Astrocyte (in vitro differentiated cells and primary cell): ENCODE measurements at regions not wholly inside any gene's neighbourhood (a gene's known extent, or its start where the extent isn't known, plus 50 kb on each side); places are given as distances from the start of the nearest gene placed in this dataset.

Experiments used
- DNase-seq: peaks from one replicate; pipeline ENCODE4 v3.0.0-alpha.2; 2010; ENCODE audit warnings: low read depth
- FAIRE-seq: peaks from 2 replicates; lab custom pipeline; 2011; peaks lifted over from hg19 to GRCh38; lab: Jason Lieb, UNC
- H2AFZ ChIP-seq: 2 replicates; pipeline ENCODE4 v1.6.0; 2012; ENCODE audit warnings: low read depth, low read length, inconsistent platforms
- H3K27ac ChIP-seq: 2 replicates; pipeline ENCODE4 v1.5.1; 2011; ENCODE audit warnings: low read depth, low read length, inconsistent platforms
- H3K27me3 ChIP-seq: 2 replicates; pipeline ENCODE4 v1.6.0; 2011; ENCODE audit warnings: low read length, inconsistent platforms; ENCODE audit not compliant: insufficient read depth
- H3K36me3 ChIP-seq: 2 replicates; pipeline ENCODE4 v1.5.1; 2011; ENCODE audit warnings: low read length, inconsistent platforms; ENCODE audit not compliant: insufficient read depth
- H3K4me1 ChIP-seq: 2 replicates; pipeline ENCODE4 v1.5.1; 2011; ENCODE audit warnings: low read length, inconsistent platforms; ENCODE audit not compliant: insufficient read depth
- H3K4me2 ChIP-seq: 2 replicates; pipeline ENCODE4 v1.6.0; 2012; ENCODE audit warnings: low read length, inconsistent platforms
- H3K4me3 ChIP-seq: 2 replicates; pipeline ENCODE4 v1.5.1; 2011; ENCODE audit warnings: low read depth, mild to moderate bottlenecking, low read length, inconsistent platforms; ENCODE audit not compliant: insufficient read depth
- H3K79me2 ChIP-seq: 2 replicates; pipeline ENCODE4 v1.6.0; 2012; ENCODE audit warnings: mild to moderate bottlenecking, low read length, inconsistent platforms; ENCODE audit not compliant: insufficient read depth
- H3K9ac ChIP-seq: 2 replicates; pipeline ENCODE4 v1.6.0; 2012; ENCODE audit warnings: mild to moderate bottlenecking, low read length, inconsistent platforms
- H3K9me3 ChIP-seq: 2 replicates; pipeline ENCODE4 v1.5.1; 2012; ENCODE audit warnings: low read depth, mild to moderate bottlenecking, low read length, inconsistent platforms; ENCODE audit not compliant: insufficient read depth
- H4K20me1 ChIP-seq: 2 replicates; pipeline ENCODE4 v1.6.0; 2012; ENCODE audit warnings: low read length, inconsistent platforms; ENCODE audit not compliant: insufficient read depth
- H3K27ac Mint-ChIP-seq: one replicate; pipeline ENCODE4 v1.8.0; 2021; ENCODE audit warnings: mild to moderate bottlenecking, mixed read lengths; ENCODE audit not compliant: unreplicated experiment
- H3K27me3 Mint-ChIP-seq: one replicate; pipeline ENCODE4 v1.8.0; 2021; ENCODE audit warnings: low read depth, mixed read lengths; ENCODE audit not compliant: unreplicated experiment
- H3K36me3 Mint-ChIP-seq: one replicate; pipeline ENCODE4 v1.8.0; 2021; ENCODE audit warnings: low read depth, mixed read lengths; ENCODE audit not compliant: unreplicated experiment
- H3K4me1 Mint-ChIP-seq: one replicate; pipeline ENCODE4 v1.8.0; 2021; ENCODE audit warnings: low read depth, mixed read lengths; ENCODE audit not compliant: unreplicated experiment
- H3K4me3 Mint-ChIP-seq: one replicate; pipeline ENCODE4 v1.8.0; 2021; ENCODE audit warnings: mild to moderate bottlenecking, moderate library complexity, mixed read lengths; ENCODE audit not compliant: unreplicated experiment
- H3K9me3 Mint-ChIP-seq: one replicate; pipeline ENCODE4 v1.8.0; 2021; ENCODE audit warnings: mild to moderate bottlenecking, mixed read lengths; ENCODE audit not compliant: unreplicated experiment
- EZH2 ChIP-seq: IDR thresholded peaks from 2 replicates; pipeline ENCODE4 v1.6.1; 2012; ENCODE audit warnings: mild to moderate bottlenecking, low read length, inconsistent platforms; ENCODE audit not compliant: insufficient read depth
- TF ChIP-seq, protein P1 (sequence below): IDR thresholded peaks from 2 replicates; pipeline ENCODE4 v1.5.1; 2011; ENCODE audit warnings: low read depth, mild to moderate bottlenecking, inconsistent platforms, low read length, moderate library complexity; ENCODE audit not compliant: insufficient read depth

GRCh38 chr7:123305840-123306375 is 106.1 kb upstream of the SLC13A1 start:
- H3K4me3 Mint-ChIP-seq, result no peak overlapping the region
- Histone ChIP-seq H2AFZ (no peak overlapping the region), H3K9me3 (no peaks in the 10 kb centered on the region), H3K36me3 (no peaks in the 10 kb centered on the region), H3K79me2 (no peaks in the 10 kb centered on the region), H3K4me2 (no peak overlapping the region), H3K27ac (no peak overlapping the region), H3K9ac (no peak overlapping the region), H4K20me1 (no peaks in the 10 kb centered on the region), H3K4me3 (no peak overlapping the region), H3K27me3 (no peaks in the 10 kb centered on the region), H3K4me1 (no peaks in the 10 kb centered on the region)
- H3K27ac Mint-ChIP-seq, result no peak overlapping the region
- FAIRE-seq (no peak), DNase-seq (no peak)
- peaks cover 10% of the 10 kb centered on the region for H3K4me1 Mint-ChIP-seq
- TF ChIP-seq, protein P1, sequence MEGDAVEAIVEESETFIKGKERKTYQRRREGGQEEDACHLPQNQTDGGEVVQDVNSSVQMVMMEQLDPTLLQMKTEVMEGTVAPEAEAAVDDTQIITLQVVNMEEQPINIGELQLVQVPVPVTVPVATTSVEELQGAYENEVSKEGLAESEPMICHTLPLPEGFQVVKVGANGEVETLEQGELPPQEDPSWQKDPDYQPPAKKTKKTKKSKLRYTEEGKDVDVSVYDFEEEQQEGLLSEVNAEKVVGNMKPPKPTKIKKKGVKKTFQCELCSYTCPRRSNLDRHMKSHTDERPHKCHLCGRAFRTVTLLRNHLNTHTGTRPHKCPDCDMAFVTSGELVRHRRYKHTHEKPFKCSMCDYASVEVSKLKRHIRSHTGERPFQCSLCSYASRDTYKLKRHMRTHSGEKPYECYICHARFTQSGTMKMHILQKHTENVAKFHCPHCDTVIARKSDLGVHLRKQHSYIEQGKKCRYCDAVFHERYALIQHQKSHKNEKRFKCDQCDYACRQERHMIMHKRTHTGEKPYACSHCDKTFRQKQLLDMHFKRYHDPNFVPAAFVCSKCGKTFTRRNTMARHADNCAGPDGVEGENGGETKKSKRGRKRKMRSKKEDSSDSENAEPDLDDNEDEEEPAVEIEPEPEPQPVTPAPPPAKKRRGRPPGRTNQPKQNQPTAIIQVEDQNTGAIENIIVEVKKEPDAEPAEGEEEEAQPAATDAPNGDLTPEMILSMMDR, result no peak
- no peak for TF ChIP-seq EZH2
- H3K36me3 Mint-ChIP-seq, result no peaks in the 10 kb centered on the region
- no peaks in the 10 kb centered on the region for H3K9me3 Mint-ChIP-seq
- H3K27me3 Mint-ChIP-seq, result no peaks in the 10 kb centered on the region

GRCh38 chr7:123303926-123304325 is 104.2 kb upstream of the SLC13A1 start:
- no peak overlapping the region for H3K9ac ChIP-seq
- H3K36me3 ChIP-seq, result no peaks in the 10 kb centered on the region
- H4K20me1 ChIP-seq, result no peaks in the 10 kb centered on the region
- no peaks in the 10 kb centered on the region for H3K27me3 Mint-ChIP-seq
- H3K4me2 ChIP-seq, result no peak overlapping the region
- DNase-seq (no peak), FAIRE-seq (no peak)
- H3K9me3 Mint-ChIP-seq, result peaks cover 2% of the 10 kb centered on the region
- no peaks in the 10 kb centered on the region for H3K9me3 ChIP-seq
- no peak overlapping the region for H3K27ac ChIP-seq
- H3K4me3 ChIP-seq, result no peak overlapping the region
- no peak overlapping the region for H3K4me3 Mint-ChIP-seq
- no peaks in the 10 kb centered on the region for H3K36me3 Mint-ChIP-seq
- H3K79me2 ChIP-seq, result no peaks in the 10 kb centered on the region
- no peaks in the 10 kb centered on the region for H3K27me3 ChIP-seq
- no peak for TF ChIP-seq EZH2
- TF ChIP-seq, protein P1, result no peak
- no peak overlapping the region for H2AFZ ChIP-seq
- peaks cover 7% of the 10 kb centered on the region for H3K4me1 Mint-ChIP-seq
- H3K4me1 ChIP-seq, result no peaks in the 10 kb centered on the region
- H3K27ac Mint-ChIP-seq, result no peak overlapping the region

DNA sequence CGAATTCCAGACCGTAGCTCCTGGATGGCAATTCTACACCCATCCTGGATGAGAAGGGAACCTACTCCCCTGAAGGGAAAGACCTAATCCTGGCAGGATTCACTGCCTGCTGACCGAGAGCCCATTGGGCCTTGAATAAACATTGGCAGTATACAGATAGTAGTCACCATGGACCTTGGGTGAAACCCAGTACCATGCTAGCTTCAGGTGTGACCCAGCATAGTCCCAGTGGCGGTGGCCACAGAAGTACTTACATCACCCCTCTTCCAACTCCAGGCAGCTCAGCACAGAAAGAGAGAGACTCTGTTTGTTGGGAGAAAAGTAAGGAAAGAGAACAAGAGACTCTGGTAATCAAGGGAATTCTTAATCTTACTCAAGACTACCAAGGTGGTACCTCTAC is 97.2 kb upstream of the SLC13A1 start:
- FAIRE-seq, result no peak
- TF ChIP-seq, protein P1, result no peak
- no peak for TF ChIP-seq EZH2
- Mint-ChIP-seq H3K4me1 (peaks cover 4% of the 10 kb centered on the region), H3K4me3 (no peak overlapping the region), H3K27me3 (no peaks in the 10 kb centered on the region), H3K27ac (no peak overlapping the region), H3K9me3 (peaks cover 6% of the 10 kb centered on the region), H3K36me3 (no peaks in the 10 kb centered on the region)
- Histone ChIP-seq H3K4me1 (no peaks in the 10 kb centered on the region), H3K27me3 (no peaks in the 10 kb centered on the region), H3K27ac (no peak overlapping the region), H3K79me2 (no peaks in the 10 kb centered on the region), H3K9ac (no peak overlapping the region), H2AFZ (no peak overlapping the region), H4K20me1 (no peaks in the 10 kb centered on the region), H3K4me3 (no peak overlapping the region), H3K36me3 (no peaks in the 10 kb centered on the region), H3K9me3 (no peaks in the 10 kb centered on the region), H3K4me2 (no peak overlapping the region)
- no peak for DNase-seq
